ENCODE measurements at regions not wholly inside any gene's neighbourhood (a gene's known extent, or its start where the extent isn't known, plus 50 kb on each side); places are given as distances from the start of the nearest gene placed in this dataset.

DNA sequence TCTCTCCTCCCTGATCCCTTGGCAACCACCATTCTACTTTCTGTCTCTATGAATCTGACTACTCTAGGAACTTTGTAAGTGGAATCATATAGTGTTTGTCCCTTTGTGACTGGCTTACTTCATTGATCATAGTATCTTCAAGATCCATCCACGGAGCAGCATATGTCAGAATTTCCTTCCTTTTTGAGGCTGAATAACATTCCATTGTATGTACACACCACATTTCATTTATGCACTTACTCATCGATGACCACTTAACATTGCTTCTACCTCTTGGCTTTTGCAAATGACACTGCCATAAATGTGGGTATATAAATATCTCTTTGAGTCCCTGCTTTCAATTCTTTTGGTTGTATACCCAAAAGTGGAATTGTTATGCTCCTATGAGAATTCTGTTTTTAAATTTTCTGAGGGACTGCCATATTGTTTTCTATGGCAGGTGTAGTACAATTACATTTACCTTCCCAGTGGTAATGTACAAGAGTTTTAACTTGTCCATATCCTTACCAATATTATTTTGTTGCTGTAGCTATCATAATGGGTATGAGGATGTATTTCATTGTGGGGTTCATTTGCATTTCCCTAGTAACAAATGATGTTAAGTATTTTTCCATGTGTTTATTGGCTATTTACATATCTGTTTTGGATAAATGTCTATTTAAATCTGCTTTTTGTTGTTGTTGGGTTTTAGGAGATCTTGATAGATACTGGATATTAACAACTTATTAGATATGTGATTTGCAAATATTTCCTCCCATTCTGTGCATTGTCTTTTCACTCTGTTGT lies 466.1 kb downstream of the C4orf33 start:
- TF ChIP-seq, protein P1, sequence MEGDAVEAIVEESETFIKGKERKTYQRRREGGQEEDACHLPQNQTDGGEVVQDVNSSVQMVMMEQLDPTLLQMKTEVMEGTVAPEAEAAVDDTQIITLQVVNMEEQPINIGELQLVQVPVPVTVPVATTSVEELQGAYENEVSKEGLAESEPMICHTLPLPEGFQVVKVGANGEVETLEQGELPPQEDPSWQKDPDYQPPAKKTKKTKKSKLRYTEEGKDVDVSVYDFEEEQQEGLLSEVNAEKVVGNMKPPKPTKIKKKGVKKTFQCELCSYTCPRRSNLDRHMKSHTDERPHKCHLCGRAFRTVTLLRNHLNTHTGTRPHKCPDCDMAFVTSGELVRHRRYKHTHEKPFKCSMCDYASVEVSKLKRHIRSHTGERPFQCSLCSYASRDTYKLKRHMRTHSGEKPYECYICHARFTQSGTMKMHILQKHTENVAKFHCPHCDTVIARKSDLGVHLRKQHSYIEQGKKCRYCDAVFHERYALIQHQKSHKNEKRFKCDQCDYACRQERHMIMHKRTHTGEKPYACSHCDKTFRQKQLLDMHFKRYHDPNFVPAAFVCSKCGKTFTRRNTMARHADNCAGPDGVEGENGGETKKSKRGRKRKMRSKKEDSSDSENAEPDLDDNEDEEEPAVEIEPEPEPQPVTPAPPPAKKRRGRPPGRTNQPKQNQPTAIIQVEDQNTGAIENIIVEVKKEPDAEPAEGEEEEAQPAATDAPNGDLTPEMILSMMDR (IDR thresholded peaks at IDR 0.05; ENCODE audit: low read depth, low read length, missing input control), result no peak
- TF ChIP-seq, protein P2, sequence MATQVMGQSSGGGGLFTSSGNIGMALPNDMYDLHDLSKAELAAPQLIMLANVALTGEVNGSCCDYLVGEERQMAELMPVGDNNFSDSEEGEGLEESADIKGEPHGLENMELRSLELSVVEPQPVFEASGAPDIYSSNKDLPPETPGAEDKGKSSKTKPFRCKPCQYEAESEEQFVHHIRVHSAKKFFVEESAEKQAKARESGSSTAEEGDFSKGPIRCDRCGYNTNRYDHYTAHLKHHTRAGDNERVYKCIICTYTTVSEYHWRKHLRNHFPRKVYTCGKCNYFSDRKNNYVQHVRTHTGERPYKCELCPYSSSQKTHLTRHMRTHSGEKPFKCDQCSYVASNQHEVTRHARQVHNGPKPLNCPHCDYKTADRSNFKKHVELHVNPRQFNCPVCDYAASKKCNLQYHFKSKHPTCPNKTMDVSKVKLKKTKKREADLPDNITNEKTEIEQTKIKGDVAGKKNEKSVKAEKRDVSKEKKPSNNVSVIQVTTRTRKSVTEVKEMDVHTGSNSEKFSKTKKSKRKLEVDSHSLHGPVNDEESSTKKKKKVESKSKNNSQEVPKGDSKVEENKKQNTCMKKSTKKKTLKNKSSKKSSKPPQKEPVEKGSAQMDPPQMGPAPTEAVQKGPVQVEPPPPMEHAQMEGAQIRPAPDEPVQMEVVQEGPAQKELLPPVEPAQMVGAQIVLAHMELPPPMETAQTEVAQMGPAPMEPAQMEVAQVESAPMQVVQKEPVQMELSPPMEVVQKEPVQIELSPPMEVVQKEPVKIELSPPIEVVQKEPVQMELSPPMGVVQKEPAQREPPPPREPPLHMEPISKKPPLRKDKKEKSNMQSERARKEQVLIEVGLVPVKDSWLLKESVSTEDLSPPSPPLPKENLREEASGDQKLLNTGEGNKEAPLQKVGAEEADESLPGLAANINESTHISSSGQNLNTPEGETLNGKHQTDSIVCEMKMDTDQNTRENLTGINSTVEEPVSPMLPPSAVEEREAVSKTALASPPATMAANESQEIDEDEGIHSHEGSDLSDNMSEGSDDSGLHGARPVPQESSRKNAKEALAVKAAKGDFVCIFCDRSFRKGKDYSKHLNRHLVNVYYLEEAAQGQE (IDR thresholded peaks at IDR 0.05), result no peak
- TF ChIP-seq YY1 (IDR thresholded peaks at IDR 0.05) (no peak), TAF1 (conservative IDR thresholded peaks at IDR 0.05) (no peak), GABPA (IDR thresholded peaks at IDR 0.05 in 1 of 2, conservative IDR thresholded peaks at IDR 0.05 in 1 of 2) (no peak), RXRA (IDR thresholded peaks at IDR 0.05) (no peak), MAX (IDR thresholded peaks at IDR 0.05) (no peak), EGR1 (IDR thresholded peaks at IDR 0.05; ENCODE audit: low read depth in 2 of 2) (no peak), JUND (IDR thresholded peaks at IDR 0.05) (no peak), FOXA1 (IDR thresholded peaks at IDR 0.05) (no peak)
